ENCODE measurements at regions not wholly inside any gene's neighbourhood (a gene's known extent, or its start where the extent isn't known, plus 50 kb on each side); places are given as distances from the start of the nearest gene placed in this dataset.

GRCh38 chr12:108046135-108046534 lies 83.0 kb upstream of the WSCD2 start:
- H2AFZ ChIP-seq (replicated peaks): peak overlapping the region; percentile 74
- H3K9me3 ChIP-seq (ENCODE audit: low read depth): no peaks in the 10 kb centered on the region
- Mint-ChIP-seq H3K27me3 (ENCODE audit: insufficient read depth, low read depth) (peaks cover 2% of the 10 kb centered on the region), H3K27ac (peak overlapping the region; percentile 27), H3K36me3 (no peaks in the 10 kb centered on the region), H3K4me3 (no peak overlapping the region), H3K9me3 (no peaks in the 10 kb centered on the region), H3K4me1 (peaks cover 46% of the 10 kb centered on the region)
- peaks cover 3% of the 10 kb centered on the region for H3F3A ChIP-seq (ENCODE audit: low read depth)
- no peaks in the 10 kb centered on the region for H3K36me3 ChIP-seq
- no peak for TF ChIP-seq CTCF (IDR thresholded peaks at IDR 0.05)
- TF ChIP-seq EZH2phosphoT487 (IDR thresholded peaks at IDR 0.05): no peak
- H4K20me1 ChIP-seq (ENCODE audit: low read depth): no peaks in the 10 kb centered on the region
- no peak overlapping the region for H3K27ac ChIP-seq
- no peaks in the 10 kb centered on the region for H3K27me3 ChIP-seq
- no peak for DNase-seq (ENCODE audit: low spot score)
- no peak overlapping the region for H3K4me2 ChIP-seq
- H3K9ac ChIP-seq: no peak overlapping the region
- no peaks in the 10 kb centered on the region for H3K79me2 ChIP-seq (ENCODE audit: low read depth)
- no peak overlapping the region for H3K4me3 ChIP-seq
- H3K4me1 ChIP-seq: peaks cover 14% of the 10 kb centered on the region

GRCh38 chr12:108046650-108047049 lies 82.4 kb upstream of the WSCD2 start:
- Histone ChIP-seq H4K20me1 (ENCODE audit: low read depth) (no peaks in the 10 kb centered on the region), H3K4me1 (peaks cover 14% of the 10 kb centered on the region), H3K79me2 (ENCODE audit: low read depth) (no peaks in the 10 kb centered on the region), H3K36me3 (no peaks in the 10 kb centered on the region), H3K27me3 (no peaks in the 10 kb centered on the region), H3K9ac (no peak overlapping the region), H2AFZ (replicated peaks) (peak overlapping the region; percentile 74), H3K4me2 (no peak overlapping the region), H3F3A (ENCODE audit: low read depth) (peaks cover 3% of the 10 kb centered on the region), H3K9me3 (ENCODE audit: low read depth) (no peaks in the 10 kb centered on the region), H3K4me3 (no peak overlapping the region), H3K27ac (no peak overlapping the region)
- Mint-ChIP-seq H3K27me3 (ENCODE audit: insufficient read depth, low read depth) (peaks cover 3% of the 10 kb centered on the region), H3K9me3 (no peaks in the 10 kb centered on the region), H3K4me1 (peaks cover 45% of the 10 kb centered on the region), H3K36me3 (no peaks in the 10 kb centered on the region), H3K4me3 (no peak overlapping the region), H3K27ac (peak overlapping the region; percentile 27)
- DNase-seq (ENCODE audit: low spot score): no peak
- TF ChIP-seq EZH2 (IDR thresholded peaks at IDR 0.05) (no peak), EZH2phosphoT487 (IDR thresholded peaks at IDR 0.05) (no peak), CTCF (IDR thresholded peaks at IDR 0.05) (no peak)

GRCh38 chr12:108047071-108047550 lies 82.0 kb upstream of the WSCD2 start:
- Histone ChIP-seq H3K9ac (no peak overlapping the region), H3K27ac (no peak overlapping the region), H2AFZ (replicated peaks) (no peak overlapping the region), H3K4me3 (no peak overlapping the region), H3K36me3 (no peaks in the 10 kb centered on the region), H3F3A (ENCODE audit: low read depth) (peaks cover 3% of the 10 kb centered on the region), H3K4me2 (no peak overlapping the region), H4K20me1 (ENCODE audit: low read depth) (no peaks in the 10 kb centered on the region), H3K79me2 (ENCODE audit: low read depth) (no peaks in the 10 kb centered on the region), H3K27me3 (no peaks in the 10 kb centered on the region), H3K4me1 (peaks cover 14% of the 10 kb centered on the region), H3K9me3 (ENCODE audit: low read depth) (no peaks in the 10 kb centered on the region)
- Mint-ChIP-seq H3K27ac (no peak overlapping the region), H3K9me3 (no peaks in the 10 kb centered on the region), H3K4me3 (no peak overlapping the region), H3K4me1 (peaks cover 47% of the 10 kb centered on the region), H3K36me3 (no peaks in the 10 kb centered on the region), H3K27me3 (ENCODE audit: insufficient read depth, low read depth) (peaks cover 4% of the 10 kb centered on the region)
- DNase-seq (ENCODE audit: low spot score): no peak
- TF ChIP-seq EZH2phosphoT487 (IDR thresholded peaks at IDR 0.05) (no peak), CTCF (IDR thresholded peaks at IDR 0.05) (no peak), EZH2 (IDR thresholded peaks at IDR 0.05) (no peak)
